Stimulated activated CD4-positive, alpha-beta T cell treated with anti-CD3 and anti-CD28 coated beads, TNF-alpha, amount 100 ng/mL, for 48 hours (primary cell): ENCODE measurements at regions not wholly inside any gene's neighbourhood (a gene's known extent, or its start where the extent isn't known, plus 50 kb on each side); places are given as distances from the start of the nearest gene placed in this dataset.

Experiments
- DNase-seq, 3 donors: peaks; one replicate each; pipeline ENCODE4 v3.0.0-alpha.2; 2020; ENCODE audit warnings: low read depth in 3 of 3

GRCh38 chr2:177342736-177343135, 49.8 kb upstream of the AGPS start:
- DNase-seq = no peak
